Right lobe of liver (tissue), 6 donors: ENCODE measurements at regions not wholly inside any gene's neighbourhood (a gene's known extent, or its start where the extent isn't known, plus 50 kb on each side); places are given as distances from the start of the nearest gene placed in this dataset.

Experiments
- ATAC-seq, 4 donors: fragments of 200-7000 bp; cut with Tn5 transposase; one replicate each; pipeline ENCODE4 v1.9.1; 2020; ENCODE audit warnings: mild to moderate bottlenecking in 4 of 4, moderate library complexity in 4 of 4
- DNase-seq, 3 donors: peaks; one replicate each; pipeline ENCODE4 v3.0.0-alpha.2; 2020
- H3K27ac ChIP-seq, 3 donors: fragments of 200-600 bp; one replicate each; pipeline ENCODE4 v1.8.0; 2022
- H3K27me3 ChIP-seq, 2 donors: fragments of 200-600 bp; one replicate each; pipeline ENCODE4 v1.8.0; 2022
- H3K36me3 ChIP-seq, 4 donors: fragments of 200-600 bp; sonication (generic) in 1 of 4; one replicate each; pipeline versions ENCODE4 v1.5.1 to v1.8.0; 2017 to 2022; ENCODE audit warnings: control low read depth in 1 of 4
- H3K4me1 ChIP-seq, 4 donors: fragments of 200-600 bp; sonication (generic) in 1 of 4; one replicate each; pipeline versions ENCODE4 v1.5.1 to v1.8.0; 2017 to 2022; ENCODE audit warnings: control low read depth in 1 of 4
- H3K4me3 ChIP-seq, 3 donors: fragments of 200-600 bp; one replicate each; pipeline ENCODE4 v1.8.0; 2022
- H3K9me3 ChIP-seq, 4 donors: fragments of 200-600 bp; sonication (generic) in 1 of 4; one replicate each; pipeline versions ENCODE4 v1.5.1 to v1.8.0; 2017 to 2022; ENCODE audit warnings: control low read depth in 1 of 4
- POLR2A ChIP-seq: fragments of 450-650 bp; IDR thresholded peaks from one replicate; pipeline ENCODE4 v1.6.1; 2017; ENCODE audit warnings: antibody characterized with exemption, mild to moderate bottlenecking
- WGBS: methylation state at CpG from one replicate; pipeline ENCODE4 v1.1.6; 2018; ENCODE audit warnings: low coverage, low lambda C conversion rate; ENCODE audit not compliant: insufficient coverage; ENCODE audit errors: missing lambda C conversion rate; 5-methylcytosine and 5-hydroxymethylcytosine counted together
- intact Hi-C, 2 donors: fragments of 100-400 bp; cut with DNase I; formaldehyde crosslinking; loops; one replicate each; pipeline versions ENCODE4 v1.11.2 to v1.14.1; 2022
- TF ChIP-seq, protein P1 (sequence below), 4 donors: fragments of 200-600 bp in 3 of 4; fragments of 450-650 bp in 1 of 4; IDR thresholded peaks; one replicate each; pipeline versions ENCODE4 v1.5.1 to v1.8.0; 2016 to 2022; ENCODE audit warnings: antibody characterized with exemption in 4 of 4, mild to moderate bottlenecking in 2 of 4
- donor health status: DM: no; HTN: yes; CAD: no.
- donor health status: DM: no; HTN: no; CAD: no.
- donor health status: DM: no; HTN: no; CAD: no.
- donor health status: DM: no; HTN: yes; CAD: no.
- donor health status: DM: no; HTN: yes; CAD: no.

DNA sequence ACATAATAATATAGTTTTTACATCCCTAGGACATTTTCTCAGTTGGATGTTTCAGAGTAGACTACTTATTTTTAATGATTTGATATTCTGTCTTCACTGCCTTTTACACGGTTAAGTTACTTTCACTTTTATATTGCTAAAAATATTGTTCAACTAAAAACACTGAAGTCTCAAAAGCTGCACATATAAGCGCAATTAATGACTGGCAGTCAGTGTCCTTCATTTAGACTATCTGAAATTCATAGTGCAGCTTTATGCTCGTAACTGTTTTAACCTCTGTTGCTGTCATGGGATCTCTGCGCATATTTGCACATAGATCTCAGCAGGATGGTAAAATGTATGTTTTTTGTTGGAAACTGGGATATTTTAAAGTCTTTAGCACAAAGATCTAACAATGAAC, 864.3 kb downstream of the SLITRK6 start:
- no peak overlapping the region for H3K27ac ChIP-seq
- ATAC-seq: no peak
- intact Hi-C loops: no loop called here
- no peaks in the 10 kb centered on the region for H3K4me1 ChIP-seq
- no peak for DNase-seq
- WGBS: 42% methylated on average over 4 of the region's 4 CpGs
- TF ChIP-seq POLR2A: no peak
- TF ChIP-seq, protein P1, sequence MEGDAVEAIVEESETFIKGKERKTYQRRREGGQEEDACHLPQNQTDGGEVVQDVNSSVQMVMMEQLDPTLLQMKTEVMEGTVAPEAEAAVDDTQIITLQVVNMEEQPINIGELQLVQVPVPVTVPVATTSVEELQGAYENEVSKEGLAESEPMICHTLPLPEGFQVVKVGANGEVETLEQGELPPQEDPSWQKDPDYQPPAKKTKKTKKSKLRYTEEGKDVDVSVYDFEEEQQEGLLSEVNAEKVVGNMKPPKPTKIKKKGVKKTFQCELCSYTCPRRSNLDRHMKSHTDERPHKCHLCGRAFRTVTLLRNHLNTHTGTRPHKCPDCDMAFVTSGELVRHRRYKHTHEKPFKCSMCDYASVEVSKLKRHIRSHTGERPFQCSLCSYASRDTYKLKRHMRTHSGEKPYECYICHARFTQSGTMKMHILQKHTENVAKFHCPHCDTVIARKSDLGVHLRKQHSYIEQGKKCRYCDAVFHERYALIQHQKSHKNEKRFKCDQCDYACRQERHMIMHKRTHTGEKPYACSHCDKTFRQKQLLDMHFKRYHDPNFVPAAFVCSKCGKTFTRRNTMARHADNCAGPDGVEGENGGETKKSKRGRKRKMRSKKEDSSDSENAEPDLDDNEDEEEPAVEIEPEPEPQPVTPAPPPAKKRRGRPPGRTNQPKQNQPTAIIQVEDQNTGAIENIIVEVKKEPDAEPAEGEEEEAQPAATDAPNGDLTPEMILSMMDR (IDR thresholded peaks at IDR 0.05): no peak
- no peak overlapping the region for H3K4me3 ChIP-seq
- H3K27me3 ChIP-seq: no peaks in the 10 kb centered on the region
- H3K9me3 ChIP-seq: no peaks in the 10 kb centered on the region
- no peaks in the 10 kb centered on the region for H3K36me3 ChIP-seq

DNA sequence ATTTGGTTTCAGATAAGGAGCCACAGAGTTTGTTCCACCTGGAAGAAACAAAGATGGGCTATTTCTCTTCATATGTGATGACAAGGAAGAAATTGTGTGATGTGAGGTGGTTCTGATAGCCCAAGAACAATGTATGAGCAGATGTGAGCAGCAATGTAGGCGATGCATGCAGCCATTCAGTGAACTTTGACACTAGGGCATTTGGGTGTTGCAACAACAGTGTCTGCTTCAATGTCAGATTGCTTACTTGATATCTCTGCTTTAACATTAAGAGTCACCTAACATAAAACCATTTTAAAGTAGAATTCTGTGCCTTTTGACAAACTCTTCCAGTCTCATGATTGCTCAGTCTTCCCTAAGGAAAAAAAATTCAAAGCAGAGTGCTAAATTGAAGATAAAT, 865.4 kb downstream of the SLITRK6 start:
- no peaks in the 10 kb centered on the region for H3K36me3 ChIP-seq
- intact Hi-C loops: no loop called here
- no peak overlapping the region for H3K27ac ChIP-seq
- 17% methylated on average over 1 of the region's 1 CpG for WGBS
- TF ChIP-seq POLR2A: no peak
- TF ChIP-seq, protein P1 (IDR thresholded peaks at IDR 0.05): no peak
- no peaks in the 10 kb centered on the region for H3K9me3 ChIP-seq
- H3K4me1 ChIP-seq: no peaks in the 10 kb centered on the region
- no peaks in the 10 kb centered on the region for H3K27me3 ChIP-seq
- peak in 2 of 4 donors; percentile 37 for ATAC-seq
- no peak overlapping the region for H3K4me3 ChIP-seq
- no peak for DNase-seq

DNA sequence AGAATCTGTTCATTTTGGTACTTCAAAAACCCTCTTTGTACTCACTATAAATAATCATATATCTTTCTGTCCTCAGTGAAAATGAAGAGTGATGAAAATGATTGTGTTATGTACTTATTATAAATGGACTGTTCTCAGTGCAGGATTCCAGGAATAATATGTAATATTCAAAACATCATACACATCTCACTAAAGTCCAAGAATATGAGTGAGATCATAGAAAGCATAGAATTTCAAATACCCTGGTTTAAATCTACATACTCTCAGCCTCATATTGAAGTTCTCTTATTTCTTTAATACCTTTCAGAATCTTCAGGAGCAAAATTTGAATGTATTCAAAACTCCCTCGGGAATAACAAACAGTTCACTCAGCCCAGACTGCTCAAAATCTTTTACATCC, 868.0 kb downstream of the SLITRK6 start:
- H3K36me3 ChIP-seq: no peaks in the 10 kb centered on the region
- H3K27me3 ChIP-seq: no peaks in the 10 kb centered on the region
- no peak for TF ChIP-seq POLR2A
- TF ChIP-seq, protein P1 (IDR thresholded peaks at IDR 0.05): no peak
- no peak overlapping the region for H3K4me3 ChIP-seq
- ATAC-seq (no peak), DNase-seq (no peak)
- intact Hi-C loops: no loop called here
- H3K27ac ChIP-seq: no peak overlapping the region
- no peaks in the 10 kb centered on the region for H3K9me3 ChIP-seq
- WGBS: 13% methylated on average over 1 of the region's 1 CpG
- no peaks in the 10 kb centered on the region for H3K4me1 ChIP-seq

DNA sequence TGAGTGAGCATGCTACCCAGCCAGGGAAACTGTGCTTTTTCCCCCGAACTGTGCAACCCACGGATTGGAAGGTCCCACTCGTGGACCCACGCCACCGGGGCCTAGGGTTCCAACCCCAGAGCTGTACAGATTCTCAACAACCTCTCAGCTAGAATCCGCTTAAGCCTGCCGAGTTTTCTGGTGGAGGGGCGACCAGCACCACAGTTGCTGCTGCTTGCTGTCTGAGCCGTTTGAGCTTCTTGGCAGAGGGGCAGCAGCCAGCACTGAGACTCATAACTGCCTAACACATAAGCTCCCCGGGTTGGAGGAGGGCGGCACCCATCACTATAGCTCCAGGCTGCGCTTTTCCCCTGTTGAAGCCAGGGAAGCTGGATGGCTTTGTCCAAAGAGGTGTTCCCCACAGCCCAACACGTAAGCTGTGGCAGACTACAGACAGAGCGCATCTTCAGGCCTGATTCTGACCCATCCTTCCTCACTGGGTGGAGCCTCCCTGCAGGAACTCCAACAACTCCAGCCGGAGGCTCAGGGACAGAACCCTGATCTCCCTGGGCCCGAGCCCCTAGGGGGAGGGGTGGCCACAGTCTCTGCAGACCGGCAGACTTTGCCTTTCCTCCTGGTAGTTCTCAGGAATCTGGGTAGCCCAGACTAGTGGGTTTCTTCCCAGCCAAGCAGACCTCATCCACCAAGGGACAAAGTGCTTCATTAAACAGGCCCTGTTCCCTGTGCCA, 871.6 kb downstream of the SLITRK6 start:
- no peak for ATAC-seq
- H3K4me3 ChIP-seq: no peak overlapping the region
- H3K4me1 ChIP-seq: no peaks in the 10 kb centered on the region
- WGBS: 80% methylated on average over 1 of the region's 17 CpGs
- no peaks in the 10 kb centered on the region for H3K27me3 ChIP-seq
- H3K36me3 ChIP-seq: no peaks in the 10 kb centered on the region
- H3K27ac ChIP-seq: no peak overlapping the region
- TF ChIP-seq, protein P1 (IDR thresholded peaks at IDR 0.05): no peak
- no peak for TF ChIP-seq POLR2A
- DNase-seq: no peak
- H3K9me3 ChIP-seq: no peaks in the 10 kb centered on the region
- intact Hi-C loops: no loop called here

DNA sequence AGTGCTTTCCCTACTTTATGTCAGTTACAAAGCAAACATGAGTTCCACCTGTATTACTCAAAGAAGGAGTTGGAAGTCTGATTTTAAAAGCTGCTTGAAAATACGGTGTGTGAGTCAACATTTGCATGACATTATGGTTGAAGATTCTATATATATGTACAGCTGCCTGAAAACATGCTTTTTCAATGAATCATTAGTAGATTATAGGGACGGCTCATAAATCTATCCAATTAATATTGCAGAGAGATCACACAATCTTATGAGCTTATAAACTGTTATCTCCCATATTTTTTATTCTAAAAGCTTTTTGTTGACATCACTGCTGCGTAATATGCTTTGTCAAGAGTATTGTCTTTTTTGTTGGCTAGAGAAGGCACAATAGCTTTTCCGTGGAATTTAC, 873.8 kb downstream of the SLITRK6 start:
- intact Hi-C loops: no loop called here
- no peaks in the 10 kb centered on the region for H3K36me3 ChIP-seq
- 46% methylated on average over 4 of the region's 4 CpGs for WGBS
- H3K4me3 ChIP-seq: no peak overlapping the region
- H3K27ac ChIP-seq: no peak overlapping the region
- TF ChIP-seq POLR2A: no peak
- TF ChIP-seq, protein P1 (IDR thresholded peaks at IDR 0.05): no peak
- H3K27me3 ChIP-seq: no peaks in the 10 kb centered on the region
- H3K9me3 ChIP-seq: no peaks in the 10 kb centered on the region
- no peaks in the 10 kb centered on the region for H3K4me1 ChIP-seq
- no peak for ATAC-seq
- no peak for DNase-seq
